Activated T-cell treated with anti-CD3 and anti-CD28 coated beads, Interleukin-2, amount 50 U/mL, for 1 hour (primary cell): ENCODE measurements at regions not wholly inside any gene's neighbourhood (a gene's known extent, or its start where the extent isn't known, plus 50 kb on each side); places are given as distances from the start of the nearest gene placed in this dataset.

Source experiments
- DNase-seq: peaks from one replicate; pipeline ENCODE4 v3.0.0-alpha.2; 2020

GRCh38 chr2:240288087-240288521, 147.4 kb upstream of the GPC1 start:
- DNase-seq = no peak

- DNase-seq = no peak
Measured at GRCh38 chr2:240289701-240290431, 145.6 kb upstream of the GPC1 start.

GRCh38 chr2:240290432-240291336, 144.8 kb upstream of the GPC1 start:
- DNase-seq = no peak

GRCh38 chr2:240291337-240292034, 144.0 kb upstream of the GPC1 start:
- DNase-seq = no peak

GRCh38 chr2:240292035-240292574, 143.4 kb upstream of the GPC1 start:
- no peak for DNase-seq

GRCh38 chr2:240292619-240293525, 142.6 kb upstream of the GPC1 start:
- no peak for DNase-seq

- no peak for DNase-seq
Measured at GRCh38 chr2:240293557-240294461, 141.7 kb upstream of the GPC1 start.

- DNase-seq = no peak
Measured at GRCh38 chr2:240294514-240294913, 140.9 kb upstream of the GPC1 start.

- DNase-seq = no peak
Measured at GRCh38 chr2:240295256-240296103, 140.0 kb upstream of the GPC1 start.

- no peak for DNase-seq
Measured at GRCh38 chr2:240296104-240296406, 139.4 kb upstream of the GPC1 start.

GRCh38 chr2:240296476-240297255, 138.8 kb upstream of the GPC1 start:
- DNase-seq = no peak

GRCh38 chr2:240297256-240298116, 138.0 kb upstream of the GPC1 start:
- DNase-seq = no peak

- DNase-seq = no peak
Measured at GRCh38 chr2:240298117-240298790, 137.2 kb upstream of the GPC1 start.

GRCh38 chr2:240298803-240299709, 136.4 kb upstream of the GPC1 start:
- no peak for DNase-seq

- no peak for DNase-seq
Measured at GRCh38 chr2:240299710-240300068, 135.8 kb upstream of the GPC1 start.

- DNase-seq = no peak
Measured at GRCh38 chr2:240300261-240300821, 135.1 kb upstream of the GPC1 start.
